ENCODE measurements at regions not wholly inside any gene's neighbourhood (a gene's known extent, or its start where the extent isn't known, plus 50 kb on each side); places are given as distances from the start of the nearest gene placed in this dataset.
"Not testable (repeated sequence)": the region's sequence is repeated elsewhere in the genome, so short reads cannot be mapped to it uniquely, and the experiment has no call there.

GRCh38 chr3:117047951-117048705 lies 338.5 kb downstream of the TUSC7 start:
- no peaks in the 10 kb centered on the region for H3K36me3 ChIP-seq
- H3K27ac ChIP-seq = no peak overlapping the region
- H3K27me3 ChIP-seq = no peaks in the 10 kb centered on the region
- no peak for DNase-seq
- TF ChIP-seq, protein P1, sequence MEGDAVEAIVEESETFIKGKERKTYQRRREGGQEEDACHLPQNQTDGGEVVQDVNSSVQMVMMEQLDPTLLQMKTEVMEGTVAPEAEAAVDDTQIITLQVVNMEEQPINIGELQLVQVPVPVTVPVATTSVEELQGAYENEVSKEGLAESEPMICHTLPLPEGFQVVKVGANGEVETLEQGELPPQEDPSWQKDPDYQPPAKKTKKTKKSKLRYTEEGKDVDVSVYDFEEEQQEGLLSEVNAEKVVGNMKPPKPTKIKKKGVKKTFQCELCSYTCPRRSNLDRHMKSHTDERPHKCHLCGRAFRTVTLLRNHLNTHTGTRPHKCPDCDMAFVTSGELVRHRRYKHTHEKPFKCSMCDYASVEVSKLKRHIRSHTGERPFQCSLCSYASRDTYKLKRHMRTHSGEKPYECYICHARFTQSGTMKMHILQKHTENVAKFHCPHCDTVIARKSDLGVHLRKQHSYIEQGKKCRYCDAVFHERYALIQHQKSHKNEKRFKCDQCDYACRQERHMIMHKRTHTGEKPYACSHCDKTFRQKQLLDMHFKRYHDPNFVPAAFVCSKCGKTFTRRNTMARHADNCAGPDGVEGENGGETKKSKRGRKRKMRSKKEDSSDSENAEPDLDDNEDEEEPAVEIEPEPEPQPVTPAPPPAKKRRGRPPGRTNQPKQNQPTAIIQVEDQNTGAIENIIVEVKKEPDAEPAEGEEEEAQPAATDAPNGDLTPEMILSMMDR (IDR thresholded peaks at IDR 0.05) = no peak
- TF ChIP-seq EP300 (IDR thresholded peaks at IDR 0.05) = no peak
- no peak for TF ChIP-seq POLR2AphosphoS5 (IDR thresholded peaks at IDR 0.05)
- TF ChIP-seq POLR2A (IDR thresholded peaks at IDR 0.05) = no peak
- no peak overlapping the region for H3K4me3 ChIP-seq
- peaks cover 0 to 10% (median 8%) of the 10 kb centered on the region in 4 donors for H3K4me1 ChIP-seq
- H3K9me3 ChIP-seq = no peaks in the 10 kb centered on the region
- intact Hi-C loops (cut with DNase I; ENCODE audit: low total_unique reads) = no loop called here

DNA sequence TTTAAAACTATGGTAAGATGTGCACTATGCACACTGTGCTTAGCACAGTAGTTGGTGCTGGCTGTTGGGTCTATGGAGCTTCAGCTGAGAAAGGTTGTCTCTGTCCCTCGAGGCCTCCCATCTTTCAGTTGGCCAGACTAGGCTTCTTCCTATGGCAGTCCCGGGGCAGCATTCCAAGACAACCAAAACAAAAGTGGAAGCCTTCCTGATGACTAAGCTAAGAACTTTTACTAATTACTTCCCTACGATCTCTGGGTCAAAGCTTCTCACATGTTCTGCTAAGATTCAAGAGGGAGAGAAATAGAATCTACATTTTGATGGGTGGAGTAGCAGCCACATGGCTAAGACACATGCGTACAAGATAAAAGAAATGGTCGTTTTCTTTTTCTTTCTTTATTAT lies 342.8 kb downstream of the TUSC7 start:
- intact Hi-C loops (cut with DNase I; ENCODE audit: low total_unique reads) = no loop called here
- no peak overlapping the region for H3K4me3 ChIP-seq
- no peak for DNase-seq
- H3K36me3 ChIP-seq = no peaks in the 10 kb centered on the region
- WGBS, 5 donors = 36 to 56% (median 45%) methylated on average over 5 of the region's 5 CpGs
- no peak overlapping the region for H3K27ac ChIP-seq
- H3K4me1 ChIP-seq = peaks cover 0 to 16% (median 10%) of the 10 kb centered on the region in 4 donors
- H3K27me3 ChIP-seq = no peaks in the 10 kb centered on the region
- H3K9me3 ChIP-seq = no peaks in the 10 kb centered on the region
- TF ChIP-seq POLR2AphosphoS5 (IDR thresholded peaks at IDR 0.05) = no peak
- TF ChIP-seq EP300 (IDR thresholded peaks at IDR 0.05) = no peak
- no peak for TF ChIP-seq POLR2A (IDR thresholded peaks at IDR 0.05)
- TF ChIP-seq, protein P1 (IDR thresholded peaks at IDR 0.05) = no peak

GRCh38 chr3:117054556-117054955 lies 345.0 kb downstream of the TUSC7 start:
- Histone ChIP-seq H3K36me3 (no peaks in the 10 kb centered on the region), H3K4me3 (no peak overlapping the region), H3K9me3 (no peaks in the 10 kb centered on the region), H3K27me3 (no peaks in the 10 kb centered on the region), H3K27ac (no peak overlapping the region), H3K4me1 (peaks cover 0 to 24% (median 13%) of the 10 kb centered on the region in 4 donors)
- intact Hi-C loops (cut with DNase I; ENCODE audit: low total_unique reads) = no loop called here
- peak in 1 of 2 donors; percentile 15 for DNase-seq
- TF ChIP-seq POLR2A (IDR thresholded peaks at IDR 0.05) (no peak), POLR2AphosphoS5 (IDR thresholded peaks at IDR 0.05) (no peak), EP300 (IDR thresholded peaks at IDR 0.05) (no peak)
- TF ChIP-seq, protein P1 (IDR thresholded peaks at IDR 0.05) = no peak
- 61 to 79% (median 76%) methylated on average over 2 of the region's 2 CpGs for WGBS, 5 donors

- peaks cover 0 to 35% (median 15%) of the 10 kb centered on the region in 4 donors for H3K4me1 ChIP-seq
- intact Hi-C loops (cut with DNase I; ENCODE audit: low total_unique reads); DNase-seq: not testable (repeated sequence)
Observed at GRCh38 chr3:117056946-117057345, 347.4 kb downstream of the TUSC7 start.

More at GRCh38 chr3:117056946-117057345, 347.4 kb downstream of the TUSC7 start:
- not testable (repeated sequence) for H3K27ac ChIP-seq, H3K9me3 ChIP-seq, H3K36me3 ChIP-seq, H3K27me3 ChIP-seq, H3K4me3 ChIP-seq
- 84 to 97% (median 88%) methylated on average over 5 of the region's 5 CpGs for WGBS, 5 donors
